Psoas muscle (tissue), 7 donors: ENCODE measurements at regions not wholly inside any gene's neighbourhood (a gene's known extent, or its start where the extent isn't known, plus 50 kb on each side); places are given as distances from the start of the nearest gene placed in this dataset.

Experiments
- ATAC-seq, 4 donors: fragments of 200-7000 bp; cut with Tn5 transposase; one replicate each; pipeline ENCODE4 v1.9.1; 2020; ENCODE audit warnings: moderate library complexity in 3 of 4, mild to moderate bottlenecking in 2 of 4
- DNase-seq, 2 donors: peaks; one replicate each; pipeline ENCODE4 v3.0.0-alpha.2; 2020
- H3K27ac ChIP-seq: fragments of 200-600 bp; one replicate; pipeline ENCODE4 v1.8.0; 2022
- H3K27me3 ChIP-seq, 3 donors: fragments of 200-600 bp in 1 of 3; one replicate each; pipeline versions ENCODE4 v1.6.1 to v1.8.0; 2013 to 2022; ENCODE audit warnings: low read length in 2 of 3, mild to moderate bottlenecking in 2 of 3, moderate library complexity in 1 of 3; ENCODE audit not compliant: insufficient read depth in 3 of 3
- H3K36me3 ChIP-seq, 2 donors: fragments of 200-600 bp in 1 of 2; one replicate each; pipeline versions ENCODE4 v1.6.1 to v1.8.0; 2013 to 2022; ENCODE audit warnings: low read depth in 1 of 2, mild to moderate bottlenecking in 1 of 2, moderate library complexity in 1 of 2; ENCODE audit not compliant: insufficient read depth in 1 of 2
- H3K4me1 ChIP-seq: fragments of 200-600 bp; one replicate; pipeline ENCODE4 v1.8.0; 2022
- H3K4me3 ChIP-seq: fragments of 200-600 bp; one replicate; pipeline ENCODE4 v1.8.0; 2022; ENCODE audit warnings: mild to moderate bottlenecking
- H3K9me3 ChIP-seq: fragments of 200-600 bp; one replicate; pipeline ENCODE4 v1.8.0; 2022
- CTCF ChIP-seq: fragments of 200-600 bp; IDR thresholded peaks from one replicate; pipeline ENCODE4 v1.8.0; 2022; ENCODE audit warnings: antibody characterized with exemption
- WGBS, 3 donors: extraction: QIAGEN DNeasy Blood & Tissue Kit; methylation state at CpG; one replicate each; pipeline versions ENCODE4 v1.1.6 to v1.1.7; 2013; 5-methylcytosine and 5-hydroxymethylcytosine counted together
- intact Hi-C, 2 donors: fragments of 100-400 bp; cut with DNase I; formaldehyde crosslinking; loops; one replicate each; pipeline versions ENCODE4 v1.11.0 to v1.14.2; 2022
- donor health status: healthy with polysubstance abuse.
- donor health status: DM: no; HTN: no; CAD: no; lungs with moderate emphysema.
- donor health status: Bipolar disorder and iron deficiency.
- donor health status: healthy.
- donor health status: DM: yes; HTN: yes; CAD: no.
- donor health status: DM: no; HTN: no; CAD: no.
- donor health status: DM: yes; HTN: yes; CAD: no.

- Histone ChIP-seq H3K4me3 (no peak overlapping the region), H3K27ac (no peak overlapping the region), H3K36me3 (no peaks in the 10 kb centered on the region), H3K27me3 (no peaks in the 10 kb centered on the region), H3K4me1 (no peaks in the 10 kb centered on the region), H3K9me3 (no peaks in the 10 kb centered on the region)
- intact Hi-C loops, result no loop called here
- TF ChIP-seq CTCF, result no peak
- 74 to 83% (median 79%) methylated on average over 1 of the region's 1 CpG for WGBS, 3 donors
- ATAC-seq (no peak), DNase-seq (no peak)
Measured at GRCh38 chr2:153420394-153420793, 58.2 kb downstream of the RPRM start.

GRCh38 chr2:153417077-153417476, 61.5 kb downstream of the RPRM start:
- H3K27ac ChIP-seq, result no peak overlapping the region
- no peaks in the 10 kb centered on the region for H3K36me3 ChIP-seq
- no peaks in the 10 kb centered on the region for H3K9me3 ChIP-seq
- H3K27me3 ChIP-seq, result no peaks in the 10 kb centered on the region
- WGBS, 3 donors, result 89 to 100% (median 92%) methylated on average over 1 of the region's 1 CpG
- intact Hi-C loops, result no loop called here
- H3K4me1 ChIP-seq, result no peaks in the 10 kb centered on the region
- ATAC-seq (no peak), DNase-seq (no peak)
- no peak for TF ChIP-seq CTCF
- no peak overlapping the region for H3K4me3 ChIP-seq

- Histone ChIP-seq H3K27me3 (no peaks in the 10 kb centered on the region), H3K27ac (no peak overlapping the region), H3K9me3 (no peaks in the 10 kb centered on the region), H3K4me1 (no peaks in the 10 kb centered on the region), H3K4me3 (no peak overlapping the region), H3K36me3 (no peaks in the 10 kb centered on the region)
- intact Hi-C loops, result no loop called here
- ATAC-seq (no peak), DNase-seq (no peak)
- TF ChIP-seq CTCF, result no peak
- WGBS, 3 donors, result 22 to 43% (median 37%) methylated on average over 1 of the region's 1 CpG
Measured at GRCh38 chr2:153416071-153416470, 62.5 kb downstream of the RPRM start.

- H3K36me3 ChIP-seq, result no peaks in the 10 kb centered on the region
- no peak for TF ChIP-seq CTCF
- ATAC-seq (no peak), DNase-seq (no peak)
- no peak overlapping the region for H3K27ac ChIP-seq
- H3K9me3 ChIP-seq, result no peaks in the 10 kb centered on the region
- H3K4me1 ChIP-seq, result no peaks in the 10 kb centered on the region
- H3K4me3 ChIP-seq, result no peak overlapping the region
- H3K27me3 ChIP-seq, result no peaks in the 10 kb centered on the region
- 66 to 89% (median 68%) methylated on average over 3 of the region's 3 CpGs for WGBS, 3 donors
- intact Hi-C loops, result no loop called here
Measured at GRCh38 chr2:153408710-153409385, 69.7 kb downstream of the RPRM start.

- 77 to 88% (median 78%) methylated on average over 1 of the region's 1 CpG for WGBS, 3 donors
- H3K36me3 ChIP-seq, result no peaks in the 10 kb centered on the region
- intact Hi-C loops, result no loop called here
- no peaks in the 10 kb centered on the region for H3K27me3 ChIP-seq
- ATAC-seq (no peak), DNase-seq (no peak)
- H3K27ac ChIP-seq, result no peak overlapping the region
- no peaks in the 10 kb centered on the region for H3K4me1 ChIP-seq
- TF ChIP-seq CTCF, result no peak
- no peaks in the 10 kb centered on the region for H3K9me3 ChIP-seq
- no peak overlapping the region for H3K4me3 ChIP-seq
Measured at GRCh38 chr2:153405196-153405595, 73.4 kb downstream of the RPRM start.
